Effector memory CD4-positive, alpha-beta T cell (primary cell): ENCODE measurements at regions not wholly inside any gene's neighbourhood (a gene's known extent, or its start where the extent isn't known, plus 50 kb on each side); places are given as distances from the start of the nearest gene placed in this dataset.

Source experiments
- DNase-seq, 3 donors: peaks; one replicate each; pipeline ENCODE4 v3.0.0-alpha.2; 2020
- H3K27ac ChIP-seq: 2 replicates; pipeline ENCODE4 v1.7.0; 2013; ENCODE audit warnings: mild to moderate bottlenecking, low read length, moderate library complexity; ENCODE audit not compliant: insufficient read depth, poor library complexity, severe bottlenecking
- H3K27me3 ChIP-seq: replicated peaks from 2 replicates; pipeline ENCODE4 v1.7.0; 2013; ENCODE audit warnings: mild to moderate bottlenecking, low read length; ENCODE audit not compliant: insufficient read depth, control insufficient read depth, poor library complexity, severe bottlenecking
- H3K36me3 ChIP-seq: 2 replicates; pipeline ENCODE4 v1.7.0; 2013; ENCODE audit warnings: mild to moderate bottlenecking, low read length, moderate library complexity; ENCODE audit not compliant: control insufficient read depth, insufficient read depth
- H3K4me1 ChIP-seq: 2 replicates; pipeline ENCODE4 v1.7.0; 2013; ENCODE audit warnings: low read length, mild to moderate bottlenecking; ENCODE audit not compliant: control insufficient read depth, insufficient read depth, poor library complexity, severe bottlenecking
- H3K4me3 ChIP-seq: 2 replicates; pipeline ENCODE4 v1.7.0; 2013; ENCODE audit warnings: low read length, low read depth, mild to moderate bottlenecking; ENCODE audit not compliant: insufficient read depth, poor library complexity, severe bottlenecking
- H3K9me3 ChIP-seq: 2 replicates; pipeline ENCODE4 v1.7.0; 2013; ENCODE audit warnings: mild to moderate bottlenecking, low read length, moderate library complexity; ENCODE audit not compliant: control insufficient read depth

GRCh38 chr1:188386666-188387065 is 1557.9 kb downstream of the PLA2G4A start:
- no peaks in the 10 kb centered on the region for H3K27me3 ChIP-seq
- no peaks in the 10 kb centered on the region for H3K4me1 ChIP-seq
- no peak overlapping the region for H3K27ac ChIP-seq
- no peak for DNase-seq
- no peaks in the 10 kb centered on the region for H3K36me3 ChIP-seq
- no peaks in the 10 kb centered on the region for H3K9me3 ChIP-seq
- no peak overlapping the region for H3K4me3 ChIP-seq

GRCh38 chr1:188394677-188395076 is 1565.9 kb downstream of the PLA2G4A start:
- Histone ChIP-seq H3K4me3 (no peak overlapping the region), H3K27me3 (no peaks in the 10 kb centered on the region), H3K27ac (no peak overlapping the region), H3K36me3 (no peaks in the 10 kb centered on the region), H3K9me3 (no peaks in the 10 kb centered on the region), H3K4me1 (no peaks in the 10 kb centered on the region)
- no peak for DNase-seq

GRCh38 chr1:188397521-188397920 is 1568.8 kb downstream of the PLA2G4A start:
- Histone ChIP-seq H3K4me1 (no peaks in the 10 kb centered on the region), H3K27ac (no peak overlapping the region), H3K36me3 (no peaks in the 10 kb centered on the region), H3K9me3 (no peaks in the 10 kb centered on the region), H3K4me3 (no peak overlapping the region), H3K27me3 (no peaks in the 10 kb centered on the region)
- no peak for DNase-seq

- H3K4me1 ChIP-seq, result no peaks in the 10 kb centered on the region
- no peaks in the 10 kb centered on the region for H3K9me3 ChIP-seq
- no peak for DNase-seq
- no peak overlapping the region for H3K27ac ChIP-seq
- no peaks in the 10 kb centered on the region for H3K36me3 ChIP-seq
- H3K4me3 ChIP-seq, result no peak overlapping the region
- no peaks in the 10 kb centered on the region for H3K27me3 ChIP-seq
Observed at GRCh38 chr1:188402986-188403385, 1574.2 kb downstream of the PLA2G4A start.

GRCh38 chr1:188406636-188407035 is 1577.9 kb downstream of the PLA2G4A start:
- Histone ChIP-seq H3K36me3 (no peaks in the 10 kb centered on the region), H3K27ac (no peak overlapping the region), H3K4me1 (no peaks in the 10 kb centered on the region), H3K9me3 (no peaks in the 10 kb centered on the region), H3K4me3 (no peak overlapping the region), H3K27me3 (no peaks in the 10 kb centered on the region)
- no peak for DNase-seq

GRCh38 chr1:188420177-188420576 is 1591.4 kb downstream of the PLA2G4A start:
- H3K27me3 ChIP-seq, result no peaks in the 10 kb centered on the region
- H3K4me1 ChIP-seq, result no peaks in the 10 kb centered on the region
- no peaks in the 10 kb centered on the region for H3K9me3 ChIP-seq
- H3K4me3 ChIP-seq, result no peak overlapping the region
- DNase-seq, result no peak
- H3K36me3 ChIP-seq, result no peaks in the 10 kb centered on the region
- no peak overlapping the region for H3K27ac ChIP-seq

GRCh38 chr1:188423073-188423472 is 1594.3 kb downstream of the PLA2G4A start:
- DNase-seq, result no peak
- no peaks in the 10 kb centered on the region for H3K27me3 ChIP-seq
- H3K9me3 ChIP-seq, result no peaks in the 10 kb centered on the region
- H3K4me3 ChIP-seq, result no peak overlapping the region
- no peaks in the 10 kb centered on the region for H3K36me3 ChIP-seq
- no peaks in the 10 kb centered on the region for H3K4me1 ChIP-seq
- no peak overlapping the region for H3K27ac ChIP-seq

GRCh38 chr1:188424176-188424575 is 1595.4 kb downstream of the PLA2G4A start:
- H3K27ac ChIP-seq, result no peak overlapping the region
- no peaks in the 10 kb centered on the region for H3K27me3 ChIP-seq
- H3K4me1 ChIP-seq, result no peaks in the 10 kb centered on the region
- no peak overlapping the region for H3K4me3 ChIP-seq
- H3K9me3 ChIP-seq, result no peaks in the 10 kb centered on the region
- no peaks in the 10 kb centered on the region for H3K36me3 ChIP-seq
- DNase-seq, result no peak

GRCh38 chr1:188425687-188426086 is 1596.9 kb downstream of the PLA2G4A start:
- no peaks in the 10 kb centered on the region for H3K9me3 ChIP-seq
- no peak for DNase-seq
- H3K4me1 ChIP-seq, result no peaks in the 10 kb centered on the region
- H3K4me3 ChIP-seq, result no peak overlapping the region
- H3K27ac ChIP-seq, result no peak overlapping the region
- no peaks in the 10 kb centered on the region for H3K36me3 ChIP-seq
- H3K27me3 ChIP-seq, result no peaks in the 10 kb centered on the region

GRCh38 chr1:188426561-188426960 is 1597.8 kb downstream of the PLA2G4A start:
- H3K27ac ChIP-seq, result no peak overlapping the region
- DNase-seq, result no peak
- H3K4me1 ChIP-seq, result no peaks in the 10 kb centered on the region
- H3K4me3 ChIP-seq, result no peak overlapping the region
- H3K27me3 ChIP-seq, result no peaks in the 10 kb centered on the region
- H3K9me3 ChIP-seq, result no peaks in the 10 kb centered on the region
- no peaks in the 10 kb centered on the region for H3K36me3 ChIP-seq

GRCh38 chr1:188427642-188428041 is 1598.9 kb downstream of the PLA2G4A start:
- DNase-seq, result no peak
- H3K4me3 ChIP-seq, result no peak overlapping the region
- H3K27ac ChIP-seq, result no peak overlapping the region
- H3K36me3 ChIP-seq, result no peaks in the 10 kb centered on the region
- no peaks in the 10 kb centered on the region for H3K27me3 ChIP-seq
- no peaks in the 10 kb centered on the region for H3K4me1 ChIP-seq
- no peaks in the 10 kb centered on the region for H3K9me3 ChIP-seq
